ENCODE measurements at regions not wholly inside any gene's neighbourhood (a gene's known extent, or its start where the extent isn't known, plus 50 kb on each side); places are given as distances from the start of the nearest gene placed in this dataset.

DNA sequence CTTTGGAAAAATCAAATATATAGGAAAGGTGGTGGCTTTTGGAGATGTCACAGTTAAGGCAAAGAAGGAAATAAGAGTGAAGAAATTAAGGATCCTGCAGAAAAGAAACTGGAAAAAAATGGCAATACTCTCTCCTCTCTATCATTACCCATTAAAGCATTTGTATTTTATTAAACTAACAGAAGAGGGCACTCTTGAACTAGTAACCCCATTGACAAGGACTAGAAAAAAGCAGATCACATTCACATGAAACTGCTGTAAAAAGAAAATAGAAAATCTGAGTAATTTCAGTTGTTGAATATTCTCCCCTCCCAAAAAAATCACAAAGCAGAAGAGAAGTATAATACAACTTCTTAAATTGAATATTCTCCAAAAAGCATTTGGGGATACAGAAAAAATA is 104.1 kb upstream of the SLC35B3 start:
- peak in 1 of 5 experiments; percentile 3 for DNase-seq

DNA sequence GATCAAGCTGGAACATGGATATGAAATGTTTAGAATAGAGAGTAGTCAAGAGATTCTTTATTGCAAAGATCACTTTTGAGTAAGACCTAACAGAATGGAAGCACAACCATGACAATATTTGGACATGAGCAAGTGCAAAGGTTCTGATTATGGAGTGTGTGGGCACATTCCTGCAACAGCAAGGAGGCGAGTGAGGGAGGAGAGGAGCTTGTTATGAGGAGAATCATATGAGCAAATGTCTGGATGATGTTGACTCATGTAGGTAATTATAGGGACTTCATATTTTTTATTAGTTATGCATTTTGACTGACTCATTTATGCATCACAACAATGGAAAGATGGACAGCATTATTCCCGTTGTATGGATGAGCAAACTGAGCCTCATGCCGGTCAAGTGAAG is 100.8 kb upstream of the SLC35B3 start:
- no peak for DNase-seq

DNA sequence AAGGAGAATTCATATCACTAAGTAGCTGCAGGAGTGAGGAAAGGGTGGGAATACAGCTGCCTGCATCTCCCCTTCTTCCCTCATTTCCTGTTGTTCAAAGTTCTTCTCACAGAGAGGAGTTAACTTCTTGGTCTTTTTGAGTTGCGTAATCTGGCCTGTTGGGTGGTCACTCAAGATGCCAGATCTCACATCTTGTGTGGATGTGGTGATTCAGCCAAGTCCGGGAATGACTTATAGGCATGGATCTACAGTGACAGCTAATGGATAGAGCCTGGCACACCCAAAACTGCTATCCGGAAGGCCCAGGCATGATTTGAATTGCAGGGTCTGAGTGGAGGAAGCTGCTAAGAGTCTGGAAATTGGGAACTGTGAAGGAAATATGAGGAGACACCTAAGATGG is 100.2 kb upstream of the SLC35B3 start:
- no peak for DNase-seq

DNA sequence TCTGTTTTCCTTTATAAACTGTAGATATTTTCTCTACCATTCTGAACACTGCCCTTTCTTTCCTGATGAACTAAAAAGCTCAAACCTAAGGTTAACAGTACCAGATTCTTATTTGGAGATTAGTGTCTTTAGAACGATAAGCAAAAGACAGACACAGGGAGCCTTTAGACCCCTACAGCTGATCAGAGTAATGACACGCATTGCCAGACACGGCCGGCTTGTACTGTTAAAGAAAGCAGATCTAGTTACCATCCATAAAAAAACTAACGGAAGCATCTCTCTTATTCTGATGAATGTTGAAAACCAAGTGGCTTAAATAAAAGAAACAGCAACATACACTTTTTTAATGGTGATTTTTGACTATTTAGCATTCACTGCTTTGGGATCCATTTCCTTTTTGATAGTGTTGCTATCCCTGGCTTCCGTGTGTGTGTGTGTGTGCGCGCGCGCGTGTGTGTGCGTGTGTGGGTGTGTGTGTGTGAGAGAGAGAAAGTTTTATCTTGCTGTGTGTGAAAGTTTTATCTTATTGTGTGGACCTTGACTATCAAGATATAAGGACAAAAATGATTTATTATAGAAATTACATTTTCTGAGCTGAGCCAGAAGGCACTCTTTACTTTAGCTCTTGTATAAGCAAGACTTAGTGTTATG is 95.6 kb upstream of the SLC35B3 start:
- DNase-seq = no peak

DNA sequence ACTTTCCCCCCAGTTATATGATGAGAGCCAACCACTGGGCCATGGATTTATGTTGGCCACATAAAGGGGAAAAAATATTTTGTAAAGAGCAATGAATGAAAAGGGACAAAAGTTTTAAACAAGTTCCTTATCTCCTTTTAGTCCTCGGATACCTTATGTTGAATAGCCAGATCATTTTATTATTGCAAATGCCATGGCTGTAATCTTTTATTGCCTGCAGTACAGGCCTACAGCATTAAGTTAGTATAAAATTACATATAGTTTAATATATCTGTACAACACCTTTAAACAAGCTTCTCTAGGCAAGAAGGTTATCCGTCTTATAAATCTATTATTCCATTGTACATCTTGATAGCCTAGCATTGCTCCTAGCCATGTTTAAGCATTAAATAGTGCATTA is 93.9 kb upstream of the SLC35B3 start:
- DNase-seq = no peak

DNA sequence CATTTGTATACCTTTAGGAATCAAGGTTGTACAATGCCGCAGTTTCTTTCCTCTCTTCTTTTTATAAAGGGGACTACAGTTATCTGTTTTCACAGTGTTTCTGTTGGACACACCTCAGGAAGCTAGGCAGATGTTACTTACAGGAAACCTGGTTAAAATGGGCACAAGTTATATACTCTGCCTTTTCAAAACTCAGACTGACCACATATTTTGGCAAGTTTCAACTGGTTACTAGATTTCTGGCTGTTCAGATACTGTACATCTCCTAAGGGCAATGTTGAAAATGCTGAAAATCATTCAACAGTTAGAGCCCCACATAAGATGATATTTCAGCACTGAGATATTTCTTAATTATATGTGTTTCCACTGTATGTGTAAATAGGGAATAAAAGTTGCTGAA is 92.5 kb upstream of the SLC35B3 start:
- DNase-seq = no peak

DNA sequence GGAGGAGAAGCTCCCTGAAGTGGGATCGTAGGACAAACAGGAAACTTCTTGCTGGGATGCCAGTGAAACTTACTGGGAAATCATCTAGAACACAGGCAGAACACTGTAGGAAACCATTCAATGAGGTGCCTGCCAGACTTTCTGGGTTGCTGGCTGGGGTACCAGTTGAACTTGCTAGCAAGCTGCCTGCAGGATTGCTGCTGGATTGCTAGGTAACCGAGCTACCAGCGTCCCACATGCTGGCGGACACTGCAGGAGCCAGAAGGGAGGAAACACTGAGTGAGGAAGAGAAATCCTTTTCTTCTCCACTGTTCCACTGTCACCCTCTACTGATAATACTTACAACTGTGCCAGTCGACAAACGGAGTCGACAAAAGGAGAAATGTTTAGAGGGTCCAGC is 91.3 kb upstream of the SLC35B3 start:
- no peak for DNase-seq

DNA sequence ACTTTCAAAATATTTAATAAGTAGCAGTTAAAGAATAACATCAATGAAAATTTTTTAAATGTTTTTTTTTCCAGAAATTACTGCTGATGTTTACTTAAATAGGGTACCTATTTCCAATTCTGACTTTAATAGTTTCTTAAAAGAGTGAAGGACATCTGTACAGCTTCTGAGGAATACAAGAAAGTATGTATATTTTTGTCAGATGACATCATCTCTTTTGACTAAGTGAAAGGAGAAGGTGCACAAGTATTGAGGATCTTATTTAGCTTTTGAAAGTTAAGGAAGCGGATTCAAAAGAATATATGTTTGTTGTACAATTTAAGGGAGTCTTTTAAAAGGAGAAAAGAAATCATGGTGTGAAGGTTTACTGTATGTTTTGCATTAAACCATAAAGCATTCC is 90.0 kb upstream of the SLC35B3 start:
- DNase-seq = no peak

DNA sequence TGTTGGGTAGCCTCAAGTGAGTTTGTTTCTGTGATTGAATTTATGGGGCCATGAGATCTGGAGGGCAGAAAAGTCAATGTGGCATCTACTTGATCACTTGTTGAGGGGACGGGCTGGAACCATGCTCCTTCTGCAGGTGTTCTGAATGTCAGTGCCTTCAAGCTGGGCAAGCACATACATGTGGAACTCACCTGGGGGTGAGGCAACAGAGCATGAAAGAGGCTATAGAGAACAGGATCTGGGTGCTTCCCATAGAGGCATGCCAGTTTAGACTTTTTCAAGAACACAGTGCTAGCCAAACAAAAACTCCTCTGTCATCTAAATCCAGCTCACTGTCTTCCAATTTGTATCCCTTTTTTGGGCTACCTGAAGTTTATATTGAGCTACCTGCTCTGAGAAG is 77.8 kb upstream of the SLC35B3 start:
- no peak for DNase-seq

DNA sequence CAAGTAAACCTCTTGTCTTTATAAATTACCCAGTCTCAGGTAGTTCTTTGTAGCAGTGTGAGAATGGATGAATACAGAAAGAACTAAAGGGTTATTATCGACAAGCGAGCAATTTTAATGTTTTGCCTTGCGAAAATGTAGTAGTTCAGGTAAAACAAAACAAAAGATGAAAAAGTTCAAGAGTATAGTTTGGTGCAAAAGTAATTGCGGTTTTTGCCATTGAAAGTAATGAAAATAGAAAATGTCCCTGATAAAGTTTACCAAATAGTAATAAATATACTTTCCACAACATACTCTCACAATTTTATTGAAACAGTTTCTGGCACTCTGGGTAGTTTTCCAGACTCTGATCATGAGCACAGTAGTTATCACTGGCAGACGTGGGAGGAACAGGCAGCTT is 71.9 kb upstream of the SLC35B3 start:
- DNase-seq = no peak

DNA sequence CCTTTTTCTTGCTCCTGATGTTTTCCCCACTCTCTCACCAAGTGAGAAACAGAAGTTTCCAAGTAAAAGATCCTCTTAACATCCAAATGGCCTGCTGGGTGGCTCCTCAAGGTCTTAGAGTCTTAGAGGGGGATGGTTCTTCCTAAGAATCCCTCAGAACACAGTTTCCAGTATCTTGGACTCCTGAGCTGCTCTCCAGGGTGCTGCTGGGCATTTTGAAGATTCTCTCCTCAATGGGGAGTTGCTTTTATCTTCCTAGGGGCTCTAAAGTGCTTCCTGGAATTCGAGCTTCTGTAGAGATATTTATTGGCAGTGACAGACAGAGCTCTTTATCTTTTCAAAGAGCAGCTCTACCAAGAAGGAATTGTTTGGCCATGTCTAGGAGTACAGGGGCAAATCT is 70.8 kb upstream of the SLC35B3 start:
- no peak for DNase-seq

DNA sequence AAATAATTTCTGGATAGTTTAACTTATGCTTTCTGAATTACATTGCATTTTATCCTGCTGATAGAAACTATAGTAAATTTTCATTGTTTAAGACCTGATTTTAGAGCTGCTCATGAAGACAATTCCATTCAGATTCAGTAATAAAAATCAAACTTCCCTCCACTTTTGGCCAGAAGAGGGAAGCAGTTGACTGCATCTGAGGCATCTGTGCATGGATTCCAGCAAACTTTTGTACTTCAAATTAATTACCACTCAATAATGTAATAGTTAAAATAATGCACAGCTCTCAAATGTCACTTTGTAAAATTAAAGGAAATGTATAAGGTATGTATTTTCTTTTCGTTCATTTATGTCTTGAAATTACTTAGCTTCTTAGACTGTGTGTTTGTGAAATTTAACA is 64.2 kb upstream of the SLC35B3 start:
- no peak for DNase-seq

DNA sequence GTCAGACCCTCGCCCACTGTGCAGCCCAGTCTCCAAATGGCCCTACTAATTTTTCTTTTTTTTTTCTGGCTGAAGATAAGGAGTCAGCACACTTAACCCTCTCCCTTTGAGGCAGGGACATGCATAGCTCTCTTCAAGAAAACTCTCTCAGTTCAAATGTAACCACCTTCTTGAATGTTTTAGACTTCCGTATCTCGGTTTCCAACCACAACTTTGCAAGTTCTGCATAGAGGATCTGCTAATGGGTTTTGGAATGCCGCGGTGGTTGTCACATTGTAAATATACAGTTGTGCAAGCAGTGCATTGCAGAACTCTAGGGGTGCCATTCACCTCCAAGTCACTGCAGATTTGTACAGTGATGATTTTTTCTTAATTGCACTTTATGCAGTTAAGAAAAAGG is 59.4 kb upstream of the SLC35B3 start:
- no peak for DNase-seq

DNA sequence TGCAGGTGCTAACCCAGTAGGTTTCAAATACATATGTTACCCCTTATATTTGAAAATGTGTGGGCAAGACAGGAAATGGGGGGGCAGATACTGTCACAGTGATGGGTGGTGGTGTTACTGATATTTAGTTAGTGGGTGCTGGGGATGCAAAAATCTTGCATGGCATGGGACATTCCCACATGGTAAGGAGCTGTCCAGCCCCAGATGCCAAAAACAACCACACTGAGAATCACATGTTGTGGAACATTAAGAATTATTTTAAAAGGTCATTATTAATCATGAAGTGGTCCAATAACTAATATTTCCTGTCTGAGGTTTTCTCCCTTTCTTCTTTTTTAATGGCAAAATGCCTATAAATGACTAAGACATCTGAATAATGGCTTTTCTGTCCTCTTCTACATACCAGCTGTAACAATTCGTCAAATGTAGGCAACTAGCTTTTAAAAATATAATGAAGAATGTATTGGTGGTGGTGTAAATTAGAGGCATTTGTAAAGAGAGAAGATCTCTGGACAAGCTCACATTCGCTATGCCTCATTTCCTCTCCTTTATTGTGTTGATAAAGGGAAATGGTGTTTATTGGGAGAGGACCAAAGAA is 57.3 kb upstream of the SLC35B3 start:
- no peak for DNase-seq
